Pancreas (tissue), 10 donors: ENCODE measurements at regions not wholly inside any gene's neighbourhood (a gene's known extent, or its start where the extent isn't known, plus 50 kb on each side); places are given as distances from the start of the nearest gene placed in this dataset.
"Not testable (repeated sequence)": the region's sequence is repeated elsewhere in the genome, so short reads cannot be mapped to it uniquely, and the experiment has no call there.

Experiments
- ATAC-seq, 4 donors: fragments of 200-7000 bp; cut with Tn5 transposase; one replicate each; pipeline versions ENCODE4 v1.8.0 to v1.9.1; 2020; ENCODE audit warnings: mild to moderate bottlenecking in 4 of 4, moderate library complexity in 4 of 4
- DNase-seq, 6 donors: peaks; one replicate each; pipeline ENCODE4 v3.0.0-alpha.2; 2020
- FAIRE-seq: peaks from 2 replicates; lab custom pipeline; 2012; peaks lifted over from hg19 to GRCh38; lab: Jason Lieb, UNC
- H3K27ac ChIP-seq, 4 donors: fragments of 200-600 bp; sonication (generic); 1 replicate in 3 of 4; 2 replicates in 1 of 4; pipeline versions ENCODE4 v1.5.0 to v1.8.0; 2020
- H3K27me3 ChIP-seq, 4 donors: fragments of 200-600 bp; one replicate each; pipeline ENCODE4 v1.8.0; 2021
- H3K36me3 ChIP-seq, 3 donors: fragments of 200-600 bp; sonication (generic) in 1 of 3; one replicate each; pipeline versions ENCODE4 v1.5.0 to v1.8.0; 2020 to 2021
- H3K4me1 ChIP-seq, 3 donors: fragments of 200-600 bp; one replicate each; pipeline ENCODE4 v1.8.0; 2021
- H3K4me3 ChIP-seq, 4 donors: fragments of 200-600 bp; sonication (generic) in 2 of 4; one replicate each; pipeline versions ENCODE4 v1.5.0 to v1.8.0; 2020 to 2021
- H3K9me3 ChIP-seq, 4 donors: fragments of 200-600 bp; one replicate each; pipeline ENCODE4 v1.8.0; 2021
- WGBS, 2 donors: extraction: QIAGEN DNeasy Blood & Tissue Kit; methylation state at CpG; one replicate each; pipeline ENCODE4 v1.1.7; 2013; 5-methylcytosine and 5-hydroxymethylcytosine counted together
- intact Hi-C, 3 donors: fragments of 100-400 bp; cut with DNase I; formaldehyde crosslinking; loops; one replicate each; pipeline versions ENCODE4 v1.11.1 to v1.14.2; 2022
- TF ChIP-seq, protein P1 (sequence below), 4 donors: fragments of 200-600 bp; sonication (generic) in 3 of 4; IDR thresholded peaks; one replicate each; pipeline versions ENCODE4 v1.5.0 to v1.8.0; 2021; ENCODE audit warnings: antibody characterized with exemption in 4 of 4
- donor health status: healthy with polysubstance abuse.
- donor health status: DM: no; HTN: no; CAD: no; lungs with moderate emphysema.
- donor health status: DM: no; HTN: no; CAD: no.
- donor health status: control.
- donor health status: control.
- donor health status: Bipolar disorder and iron deficiency.
- donor health status: DM: yes; HTN: yes; CAD: no.
- donor health status: DM: no; HTN: no; CAD: no.
- donor health status: DM: no; HTN: no; CAD: no.
- donor health status: DM: yes; HTN: yes; CAD: no.

DNA sequence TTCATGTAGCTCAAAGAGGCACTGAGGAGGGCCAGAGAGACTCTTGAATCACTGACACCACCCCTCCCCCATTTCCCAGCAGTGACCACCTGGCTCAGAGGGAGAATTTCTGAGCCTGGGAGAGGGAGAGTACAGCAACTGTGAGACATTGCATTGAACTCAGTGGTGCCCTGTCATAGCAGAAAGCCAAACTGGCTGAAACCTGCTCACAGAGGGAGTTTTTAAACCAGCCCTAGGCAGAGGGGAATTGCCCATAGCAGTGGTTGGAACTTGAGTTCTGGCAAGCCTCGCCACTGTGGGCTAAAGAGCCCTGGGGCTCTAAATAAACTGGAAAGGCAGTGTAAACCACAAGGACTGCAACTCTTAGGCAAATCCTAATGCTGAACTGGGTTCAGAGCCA, 243.1 kb downstream of the ADCYAP1 start:
- TF ChIP-seq, protein P1, sequence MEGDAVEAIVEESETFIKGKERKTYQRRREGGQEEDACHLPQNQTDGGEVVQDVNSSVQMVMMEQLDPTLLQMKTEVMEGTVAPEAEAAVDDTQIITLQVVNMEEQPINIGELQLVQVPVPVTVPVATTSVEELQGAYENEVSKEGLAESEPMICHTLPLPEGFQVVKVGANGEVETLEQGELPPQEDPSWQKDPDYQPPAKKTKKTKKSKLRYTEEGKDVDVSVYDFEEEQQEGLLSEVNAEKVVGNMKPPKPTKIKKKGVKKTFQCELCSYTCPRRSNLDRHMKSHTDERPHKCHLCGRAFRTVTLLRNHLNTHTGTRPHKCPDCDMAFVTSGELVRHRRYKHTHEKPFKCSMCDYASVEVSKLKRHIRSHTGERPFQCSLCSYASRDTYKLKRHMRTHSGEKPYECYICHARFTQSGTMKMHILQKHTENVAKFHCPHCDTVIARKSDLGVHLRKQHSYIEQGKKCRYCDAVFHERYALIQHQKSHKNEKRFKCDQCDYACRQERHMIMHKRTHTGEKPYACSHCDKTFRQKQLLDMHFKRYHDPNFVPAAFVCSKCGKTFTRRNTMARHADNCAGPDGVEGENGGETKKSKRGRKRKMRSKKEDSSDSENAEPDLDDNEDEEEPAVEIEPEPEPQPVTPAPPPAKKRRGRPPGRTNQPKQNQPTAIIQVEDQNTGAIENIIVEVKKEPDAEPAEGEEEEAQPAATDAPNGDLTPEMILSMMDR (IDR thresholded peaks at IDR 0.05): no peak
- H3K4me1 ChIP-seq: no peaks in the 10 kb centered on the region
- no peak overlapping the region for H3K27ac ChIP-seq
- WGBS, 2 donors: 84 to 93% methylated on average over 1 of the region's 1 CpG
- no peak overlapping the region for H3K4me3 ChIP-seq
- no peak for DNase-seq
- no peak for FAIRE-seq
- H3K9me3 ChIP-seq: no peaks in the 10 kb centered on the region
- H3K27me3 ChIP-seq: no peaks in the 10 kb centered on the region
- H3K36me3 ChIP-seq: no peaks in the 10 kb centered on the region
- intact Hi-C loops: no loop called here
- no peak for ATAC-seq

DNA sequence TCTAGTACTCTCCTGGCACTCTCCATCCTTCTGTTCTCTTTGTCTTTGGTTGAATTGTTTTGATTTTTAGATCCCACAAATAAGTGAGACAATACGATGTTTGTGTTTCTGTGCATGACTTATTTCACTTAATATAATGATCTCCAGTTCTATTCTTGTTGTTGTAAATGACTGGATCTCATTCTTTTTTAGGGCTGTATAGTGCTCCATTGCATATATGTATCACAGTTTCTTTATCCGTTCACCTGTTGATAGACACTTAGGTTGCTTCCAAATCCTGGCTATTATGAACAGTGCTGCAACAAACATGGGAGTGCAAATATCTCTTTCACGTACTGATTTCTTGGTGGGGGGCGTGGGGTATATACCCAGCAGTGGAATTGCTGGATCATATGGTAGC, 245.0 kb downstream of the ADCYAP1 start:
- Histone ChIP-seq H3K4me3 (no peak overlapping the region), H3K9me3 (no peaks in the 10 kb centered on the region), H3K36me3 (no peaks in the 10 kb centered on the region), H3K27me3 (no peaks in the 10 kb centered on the region), H3K27ac (no peak overlapping the region), H3K4me1 (no peaks in the 10 kb centered on the region)
- ATAC-seq (no peak), DNase-seq (no peak), FAIRE-seq (no peak)
- 82 to 86% methylated on average over 4 of the region's 4 CpGs for WGBS, 2 donors
- TF ChIP-seq, protein P1 (IDR thresholded peaks at IDR 0.05): no peak
- intact Hi-C loops: no loop called here

DNA sequence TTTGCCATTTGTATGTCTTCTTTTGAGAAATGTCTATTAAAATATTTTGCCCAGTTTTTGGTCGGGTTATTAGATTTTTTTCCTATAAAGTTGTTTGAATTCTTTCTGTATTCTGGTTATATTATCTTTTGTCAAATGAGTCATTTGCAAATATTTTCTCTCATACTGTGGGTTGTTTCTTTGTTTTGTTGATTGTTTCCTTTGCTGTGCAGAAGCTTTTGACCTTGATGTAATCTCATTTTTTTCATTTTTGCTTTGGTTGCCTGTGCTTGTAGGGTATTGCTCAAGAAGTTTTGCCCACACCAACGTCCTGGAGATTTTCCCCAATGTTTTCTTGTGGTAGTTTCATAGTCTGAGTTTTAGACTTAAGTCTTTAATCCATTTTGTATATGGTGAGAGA, 245.7 kb downstream of the ADCYAP1 start:
- 43 to 53% methylated on average over 2 of the region's 2 CpGs for WGBS, 2 donors
- intact Hi-C loops: no loop called here
- no peak for ATAC-seq
- TF ChIP-seq, protein P1 (IDR thresholded peaks at IDR 0.05): no peak
- Histone ChIP-seq H3K36me3 (no peaks in the 10 kb centered on the region), H3K4me3 (no peak overlapping the region), H3K9me3 (no peaks in the 10 kb centered on the region), H3K4me1 (no peaks in the 10 kb centered on the region), H3K27me3 (no peaks in the 10 kb centered on the region), H3K27ac (no peak overlapping the region)
- DNase-seq: no peak
- no peak for FAIRE-seq

DNA sequence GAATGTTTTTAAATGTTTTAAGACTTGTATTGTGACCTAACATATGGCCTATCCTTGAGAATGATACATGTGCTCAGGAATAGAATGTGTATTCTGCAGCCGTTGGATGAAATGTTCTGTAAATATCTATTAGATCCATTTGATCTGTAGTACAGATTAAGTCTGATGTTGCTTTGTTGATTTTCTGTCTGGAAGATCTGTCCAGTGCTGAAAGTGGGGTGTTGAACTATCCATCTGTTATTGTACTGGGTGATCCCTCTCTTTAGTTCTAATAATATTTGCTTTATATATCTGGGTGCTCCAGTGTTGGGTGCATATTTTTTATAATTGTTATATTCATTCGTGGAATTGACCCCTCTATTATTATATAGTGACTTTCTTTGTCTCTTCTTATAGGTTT, 248.3 kb downstream of the ADCYAP1 start:
- H3K4me3 ChIP-seq, H3K4me1 ChIP-seq, ATAC-seq, DNase-seq, H3K27ac ChIP-seq, H3K36me3 ChIP-seq, intact Hi-C loops, H3K9me3 ChIP-seq, FAIRE-seq, H3K27me3 ChIP-seq: not testable (repeated sequence)
- 25 to 29% methylated on average over 2 of the region's 2 CpGs for WGBS, 2 donors

DNA sequence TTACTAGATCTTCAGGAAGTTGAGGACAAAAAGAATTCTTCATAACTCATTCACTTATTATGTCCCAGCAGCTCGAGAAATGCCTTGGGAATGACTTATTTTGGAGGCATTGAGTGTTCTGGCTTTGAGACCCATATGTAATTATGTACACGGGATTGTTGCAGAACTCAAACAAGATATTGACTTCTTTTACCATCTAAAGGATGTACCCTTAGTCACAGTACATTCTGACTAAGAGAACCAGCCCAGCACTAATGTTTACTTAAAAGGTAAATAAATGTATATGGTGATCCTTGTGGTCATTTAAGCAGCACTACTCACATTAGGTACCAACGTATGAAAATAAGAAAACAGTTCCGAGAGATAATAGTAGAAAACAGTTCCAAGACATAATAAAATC, 268.9 kb downstream of the ADCYAP1 start:
- intact Hi-C loops: no loop called here
- Histone ChIP-seq H3K4me1 (no peaks in the 10 kb centered on the region), H3K9me3 (no peaks in the 10 kb centered on the region), H3K27me3 (no peaks in the 10 kb centered on the region), H3K4me3 (no peak overlapping the region), H3K27ac (no peak overlapping the region), H3K36me3 (no peaks in the 10 kb centered on the region)
- WGBS, 2 donors: 55 to 60% methylated on average over 4 of the region's 4 CpGs
- DNase-seq (no peak), FAIRE-seq (no peak), ATAC-seq (no peak)
- TF ChIP-seq, protein P1 (IDR thresholded peaks at IDR 0.05): no peak

DNA sequence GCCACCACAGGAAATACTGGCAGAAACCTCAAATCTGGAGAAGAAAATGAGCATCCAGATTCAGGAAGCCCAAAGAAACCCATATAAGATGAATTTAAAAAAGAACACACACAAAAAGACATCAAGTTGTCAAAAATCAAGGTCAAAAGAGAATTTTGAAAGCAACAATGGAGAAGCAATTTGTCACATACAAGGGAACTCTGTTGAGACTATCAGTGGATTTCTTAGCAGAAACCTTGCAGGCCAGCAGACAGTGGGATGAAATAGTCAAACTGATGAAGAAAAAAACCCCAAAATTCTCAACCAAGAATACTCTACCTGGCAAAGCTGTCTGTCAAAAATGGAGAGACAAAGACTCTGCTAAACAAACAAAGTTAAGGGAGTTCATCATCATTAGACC, 272.6 kb downstream of the ADCYAP1 start:
- Histone ChIP-seq H3K27me3 (no peaks in the 10 kb centered on the region), H3K36me3 (no peaks in the 10 kb centered on the region), H3K9me3 (no peaks in the 10 kb centered on the region), H3K4me1 (no peaks in the 10 kb centered on the region), H3K4me3 (no peak overlapping the region), H3K27ac (no peak overlapping the region)
- TF ChIP-seq, protein P1 (IDR thresholded peaks at IDR 0.05): no peak
- intact Hi-C loops: no loop called here
- no peak for DNase-seq
- no peak for FAIRE-seq
- no peak for ATAC-seq
